Right lobe of liver (tissue), 4 donors: ENCODE measurements at regions not wholly inside any gene's neighbourhood (a gene's known extent, or its start where the extent isn't known, plus 50 kb on each side); places are given as distances from the start of the nearest gene placed in this dataset.

Experiments
- POLR2A ChIP-seq: fragments of 450-650 bp; IDR thresholded peaks from one replicate; pipeline ENCODE4 v1.6.1; 2017; ENCODE audit warnings: antibody characterized with exemption, mild to moderate bottlenecking
- TF ChIP-seq, protein P1 (sequence below), 4 donors: fragments of 200-600 bp in 3 of 4; fragments of 450-650 bp in 1 of 4; IDR thresholded peaks; one replicate each; pipeline versions ENCODE4 v1.5.1 to v1.8.0; 2016 to 2022; ENCODE audit warnings: antibody characterized with exemption in 4 of 4, mild to moderate bottlenecking in 2 of 4
- donor health status: DM: no; HTN: no; CAD: no.
- donor health status: DM: no; HTN: no; CAD: no.
- donor health status: DM: no; HTN: yes; CAD: no.

DNA sequence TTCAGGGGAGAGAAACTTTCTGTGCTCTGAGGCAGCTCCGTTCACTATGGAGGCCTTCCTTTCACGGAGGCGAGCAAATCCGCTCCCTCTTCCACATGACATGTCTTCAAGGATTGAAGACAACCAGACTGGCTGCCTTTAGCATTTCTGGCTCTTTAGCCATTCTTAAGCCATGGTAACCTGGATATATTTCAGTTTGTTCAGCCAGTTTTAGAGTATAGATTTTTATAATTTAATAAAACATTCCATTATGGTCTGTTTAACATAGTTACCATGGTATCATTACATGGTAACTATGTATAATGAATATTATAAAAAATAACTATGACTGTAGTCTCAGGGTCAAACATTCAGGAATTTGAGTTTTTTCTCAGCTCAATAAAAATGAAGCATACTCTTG, 54.2 kb upstream of the NFIA start:
- TF ChIP-seq POLR2A: no peak
- TF ChIP-seq, protein P1, sequence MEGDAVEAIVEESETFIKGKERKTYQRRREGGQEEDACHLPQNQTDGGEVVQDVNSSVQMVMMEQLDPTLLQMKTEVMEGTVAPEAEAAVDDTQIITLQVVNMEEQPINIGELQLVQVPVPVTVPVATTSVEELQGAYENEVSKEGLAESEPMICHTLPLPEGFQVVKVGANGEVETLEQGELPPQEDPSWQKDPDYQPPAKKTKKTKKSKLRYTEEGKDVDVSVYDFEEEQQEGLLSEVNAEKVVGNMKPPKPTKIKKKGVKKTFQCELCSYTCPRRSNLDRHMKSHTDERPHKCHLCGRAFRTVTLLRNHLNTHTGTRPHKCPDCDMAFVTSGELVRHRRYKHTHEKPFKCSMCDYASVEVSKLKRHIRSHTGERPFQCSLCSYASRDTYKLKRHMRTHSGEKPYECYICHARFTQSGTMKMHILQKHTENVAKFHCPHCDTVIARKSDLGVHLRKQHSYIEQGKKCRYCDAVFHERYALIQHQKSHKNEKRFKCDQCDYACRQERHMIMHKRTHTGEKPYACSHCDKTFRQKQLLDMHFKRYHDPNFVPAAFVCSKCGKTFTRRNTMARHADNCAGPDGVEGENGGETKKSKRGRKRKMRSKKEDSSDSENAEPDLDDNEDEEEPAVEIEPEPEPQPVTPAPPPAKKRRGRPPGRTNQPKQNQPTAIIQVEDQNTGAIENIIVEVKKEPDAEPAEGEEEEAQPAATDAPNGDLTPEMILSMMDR (IDR thresholded peaks at IDR 0.05): no peak
